AG04449 (cell line): ENCODE measurements at regions not wholly inside any gene's neighbourhood (a gene's known extent, or its start where the extent isn't known, plus 50 kb on each side); places are given as distances from the start of the nearest gene placed in this dataset.

Experiments
- CTCF ChIA-PET: fragments of 350-600 bp; formaldehyde crosslinking; extraction: SDS; loops from one replicate; lab custom pipeline; 2021; ENCODE audit warnings: antibody characterized with exemption; lab: Yijun Ruan, JAX
- POLR2A ChIA-PET: fragments of 400-600, 350-600 bp; formaldehyde crosslinking; extraction: SDS; loops from one replicate; lab custom pipeline; 2020; ENCODE audit warnings: antibody characterized with exemption, inconsistent platforms; lab: Yijun Ruan, JAX
- DNase-seq: peaks from one replicate; pipeline ENCODE4 v3.0.0-alpha.2; 2010; ENCODE audit warnings: low read depth, low spot score
- H3K4me3 ChIP-seq: 2 replicates; pipeline ENCODE4 v1.5.1; 2011; ENCODE audit warnings: low read depth, mild to moderate bottlenecking, control low read depth, low read length
- TF ChIP-seq, protein P1 (sequence below): IDR thresholded peaks from one replicate; pipeline ENCODE4 v1.5.1; 2011; ENCODE audit warnings: mild to moderate bottlenecking, moderate library complexity, low read length, control low read depth, inconsistent platforms; ENCODE audit not compliant: insufficient read depth; ENCODE audit errors: missing control alignments

DNA sequence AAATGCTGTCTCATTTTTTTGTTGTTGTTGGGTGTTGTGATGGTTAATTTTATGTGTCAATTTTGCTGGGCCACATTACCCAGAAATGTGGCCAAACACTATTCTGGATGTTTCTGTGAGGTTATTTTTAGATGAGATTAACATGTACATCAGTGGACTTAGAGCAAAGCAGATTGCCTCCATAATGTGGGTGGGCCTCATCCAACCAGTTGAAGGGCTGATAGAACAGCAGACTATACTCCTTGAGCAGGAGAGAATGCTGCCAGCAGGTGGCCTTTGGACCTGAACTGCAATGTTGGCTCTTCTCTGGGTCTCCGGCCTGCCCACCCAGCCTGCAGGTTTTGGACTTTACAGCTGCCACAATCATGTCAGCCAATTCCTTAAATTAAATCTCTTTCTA is 169.0 kb downstream of the FTCDNL1 start:
- POLR2A ChIA-PET = no interaction called here

DNA sequence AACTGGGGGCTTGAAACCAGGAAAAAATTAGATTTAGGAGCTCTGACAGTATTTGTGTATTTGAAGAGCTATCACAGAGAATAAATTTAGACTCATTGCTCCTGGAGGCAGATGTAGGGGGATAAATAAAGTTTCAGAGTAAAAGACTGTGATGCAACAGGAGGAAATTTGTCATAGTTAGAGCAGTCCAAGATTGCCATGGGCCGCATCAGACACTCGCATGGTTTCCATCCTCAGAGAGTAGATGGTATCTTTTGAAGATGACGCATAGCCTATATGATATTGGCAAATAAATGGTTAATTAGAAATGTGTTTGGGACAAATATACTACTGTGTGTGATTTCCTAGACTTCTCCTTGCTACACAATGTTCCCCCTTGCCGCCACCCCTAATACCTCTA is 170.5 kb downstream of the FTCDNL1 start:
- TF ChIP-seq, protein P1, sequence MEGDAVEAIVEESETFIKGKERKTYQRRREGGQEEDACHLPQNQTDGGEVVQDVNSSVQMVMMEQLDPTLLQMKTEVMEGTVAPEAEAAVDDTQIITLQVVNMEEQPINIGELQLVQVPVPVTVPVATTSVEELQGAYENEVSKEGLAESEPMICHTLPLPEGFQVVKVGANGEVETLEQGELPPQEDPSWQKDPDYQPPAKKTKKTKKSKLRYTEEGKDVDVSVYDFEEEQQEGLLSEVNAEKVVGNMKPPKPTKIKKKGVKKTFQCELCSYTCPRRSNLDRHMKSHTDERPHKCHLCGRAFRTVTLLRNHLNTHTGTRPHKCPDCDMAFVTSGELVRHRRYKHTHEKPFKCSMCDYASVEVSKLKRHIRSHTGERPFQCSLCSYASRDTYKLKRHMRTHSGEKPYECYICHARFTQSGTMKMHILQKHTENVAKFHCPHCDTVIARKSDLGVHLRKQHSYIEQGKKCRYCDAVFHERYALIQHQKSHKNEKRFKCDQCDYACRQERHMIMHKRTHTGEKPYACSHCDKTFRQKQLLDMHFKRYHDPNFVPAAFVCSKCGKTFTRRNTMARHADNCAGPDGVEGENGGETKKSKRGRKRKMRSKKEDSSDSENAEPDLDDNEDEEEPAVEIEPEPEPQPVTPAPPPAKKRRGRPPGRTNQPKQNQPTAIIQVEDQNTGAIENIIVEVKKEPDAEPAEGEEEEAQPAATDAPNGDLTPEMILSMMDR = no peak
- ChIA-PET CTCF (no interaction called here), POLR2A (no interaction called here)
- no peak overlapping the region for H3K4me3 ChIP-seq
- no peak for DNase-seq

More for the DNA sequence above, 169.0 kb downstream of the FTCDNL1 start:
- CTCF ChIA-PET = no interaction called here
- H3K4me3 ChIP-seq = no peak overlapping the region
- TF ChIP-seq, protein P1 = no peak
- DNase-seq = no peak

DNA sequence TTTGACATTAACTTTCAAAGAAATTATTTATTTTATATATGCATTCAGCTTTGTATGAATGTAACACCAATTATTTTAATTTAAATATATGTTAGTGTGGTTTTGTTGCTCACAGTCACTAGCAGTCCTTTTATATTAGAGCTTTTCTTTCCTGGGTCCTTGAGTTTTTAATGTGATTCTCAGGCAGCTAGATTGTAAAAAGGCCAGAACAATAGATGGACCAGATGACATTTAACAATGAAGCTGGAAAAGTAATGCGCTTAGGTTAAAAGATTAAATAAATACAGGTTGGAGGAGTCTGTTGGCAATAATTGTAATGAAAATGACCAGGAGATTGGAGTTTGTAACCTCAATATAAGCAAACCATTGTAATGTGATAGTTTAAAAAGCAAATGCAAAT is 171.1 kb downstream of the FTCDNL1 start:
- DNase-seq = no peak
- TF ChIP-seq, protein P1 = no peak
- CTCF ChIA-PET = no interaction called here
- H3K4me3 ChIP-seq = no peak overlapping the region
- POLR2A ChIA-PET = no interaction called here

DNA sequence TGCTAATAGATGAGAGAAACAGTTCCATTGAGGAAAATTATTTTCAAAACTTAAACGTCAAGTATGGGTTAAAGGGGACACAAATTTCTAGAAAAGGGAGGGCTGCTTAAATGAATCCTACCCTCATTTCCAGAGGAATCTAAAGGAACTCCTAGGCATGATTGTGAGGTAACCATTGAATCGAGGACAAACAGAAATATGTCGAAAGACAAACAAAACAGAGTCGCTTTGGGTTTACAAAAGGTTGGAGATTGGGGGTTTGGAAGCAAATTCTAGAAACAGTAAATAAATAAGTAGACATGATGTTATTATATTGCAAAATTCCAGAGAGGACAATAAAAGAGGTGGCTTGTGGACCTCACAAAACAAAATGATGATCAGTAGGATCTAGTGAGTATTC is 173.1 kb downstream of the FTCDNL1 start:
- ChIA-PET POLR2A (no interaction called here), CTCF (no interaction called here)
- TF ChIP-seq, protein P1 = no peak
- H3K4me3 ChIP-seq = no peak overlapping the region
- no peak for DNase-seq

DNA sequence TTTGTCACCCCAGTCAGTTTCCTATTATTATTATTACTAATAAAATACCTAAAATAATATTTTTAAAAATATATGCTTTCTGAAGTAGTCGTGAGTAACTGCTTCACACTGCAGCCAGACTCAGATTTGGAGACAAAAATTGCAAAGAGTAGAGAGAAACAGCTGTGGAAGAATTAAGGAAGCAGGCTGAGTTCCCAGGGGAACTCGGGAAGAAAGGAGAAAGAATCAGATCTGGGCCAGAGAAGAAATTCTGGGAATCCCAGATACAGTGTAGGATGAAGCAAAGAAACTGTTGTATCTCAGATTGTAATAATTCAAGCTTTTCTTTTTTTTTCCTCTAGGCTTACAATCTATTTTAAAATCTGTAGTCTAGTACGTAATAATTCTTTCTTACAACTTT is 182.3 kb downstream of the FTCDNL1 start:
- H3K4me3 ChIP-seq = no peak overlapping the region
- TF ChIP-seq, protein P1 = no peak
- ChIA-PET POLR2A (no interaction called here), CTCF (no interaction called here)
- no peak for DNase-seq

DNA sequence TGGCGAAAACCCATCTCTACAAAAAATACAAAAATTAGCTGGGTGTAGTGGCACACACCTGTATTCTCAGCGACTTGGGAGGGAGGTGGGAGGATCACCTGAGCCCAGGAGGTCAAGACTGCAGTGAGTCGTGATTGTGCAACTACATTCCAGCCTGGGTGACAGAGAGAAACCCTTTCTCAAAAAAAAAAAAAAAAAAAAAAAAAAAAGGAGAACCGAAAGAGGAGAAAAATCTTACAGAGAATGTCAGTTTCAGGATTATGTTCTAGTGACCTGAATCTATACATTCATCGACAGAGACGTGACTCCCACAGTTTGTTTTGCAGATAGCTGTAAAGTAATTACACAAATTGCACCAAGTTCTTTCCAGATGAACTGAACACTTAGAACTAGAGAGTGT is 187.8 kb downstream of the FTCDNL1 start:
- no peak overlapping the region for H3K4me3 ChIP-seq
- TF ChIP-seq, protein P1 = no peak
- CTCF ChIA-PET = no interaction called here
- POLR2A ChIA-PET = no interaction called here
- no peak for DNase-seq
